ENCODE measurements at regions not wholly inside any gene's neighbourhood (a gene's known extent, or its start where the extent isn't known, plus 50 kb on each side); places are given as distances from the start of the nearest gene placed in this dataset.

GRCh38 chr3:178465260-178466180 lies 70.7 kb upstream of the KCNMB2 start:
- Mint-ChIP-seq H3K9me3 (ENCODE audit: unreplicated experiment) (no peaks in the 10 kb centered on the region), H3K27ac (ENCODE audit: unreplicated experiment) (no peak overlapping the region), H3K4me3 (ENCODE audit: unreplicated experiment) (no peak overlapping the region), H3K36me3 (ENCODE audit: unreplicated experiment) (no peaks in the 10 kb centered on the region), H3K27me3 (ENCODE audit: unreplicated experiment) (peaks cover 38% of the 10 kb centered on the region), H3K4me1 (ENCODE audit: unreplicated experiment) (no peaks in the 10 kb centered on the region)
- no peak for DNase-seq (ENCODE audit: extremely low spot score, unreplicated experiment)
- no peak for TF ChIP-seq CTCF (IDR thresholded peaks at IDR 0.05)

DNA sequence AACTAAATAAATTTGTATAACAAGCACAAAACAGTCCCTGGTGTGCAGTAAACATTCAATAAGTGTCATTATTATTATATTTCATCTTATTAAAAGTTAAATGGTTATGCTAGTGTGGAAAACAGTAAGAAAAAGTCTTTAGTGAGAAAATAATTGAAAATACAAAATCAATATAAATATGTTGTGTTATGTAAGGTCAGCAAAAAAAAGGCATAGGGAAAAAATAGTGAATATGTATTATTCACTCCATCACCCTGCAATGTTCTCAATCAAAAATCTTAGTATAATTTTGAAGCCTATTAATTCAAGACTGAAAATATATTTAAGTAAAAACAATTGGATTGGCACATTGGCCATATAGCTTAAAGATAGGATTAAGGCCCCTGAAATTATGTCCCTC lies 63.3 kb upstream of the KCNMB2 start:
- H3K27ac Mint-ChIP-seq (ENCODE audit: unreplicated experiment), result no peak overlapping the region
- no peak for TF ChIP-seq CTCF (IDR thresholded peaks at IDR 0.05)
- no peaks in the 10 kb centered on the region for H3K9me3 Mint-ChIP-seq (ENCODE audit: unreplicated experiment)
- H3K36me3 Mint-ChIP-seq (ENCODE audit: unreplicated experiment), result no peaks in the 10 kb centered on the region
- DNase-seq (ENCODE audit: extremely low spot score, unreplicated experiment), result no peak
- no peaks in the 10 kb centered on the region for H3K4me1 Mint-ChIP-seq (ENCODE audit: unreplicated experiment)
- H3K4me3 Mint-ChIP-seq (ENCODE audit: unreplicated experiment), result no peak overlapping the region
- peaks cover 18% of the 10 kb centered on the region for H3K27me3 Mint-ChIP-seq (ENCODE audit: unreplicated experiment)

- H3K4me1 Mint-ChIP-seq (ENCODE audit: unreplicated experiment), result no peaks in the 10 kb centered on the region
- no peaks in the 10 kb centered on the region for H3K36me3 Mint-ChIP-seq (ENCODE audit: unreplicated experiment)
- no peak overlapping the region for H3K4me3 Mint-ChIP-seq (ENCODE audit: unreplicated experiment)
- peaks cover 22% of the 10 kb centered on the region for H3K27me3 Mint-ChIP-seq (ENCODE audit: unreplicated experiment)
- DNase-seq (ENCODE audit: extremely low spot score, unreplicated experiment), result no peak
- no peak for TF ChIP-seq CTCF (IDR thresholded peaks at IDR 0.05)
- H3K27ac Mint-ChIP-seq (ENCODE audit: unreplicated experiment), result no peak overlapping the region
- H3K9me3 Mint-ChIP-seq (ENCODE audit: unreplicated experiment), result no peaks in the 10 kb centered on the region
Measured at GRCh38 chr3:178474526-178474925, 61.7 kb upstream of the KCNMB2 start.

- no peak for DNase-seq (ENCODE audit: extremely low spot score, unreplicated experiment)
- no peak for TF ChIP-seq CTCF (IDR thresholded peaks at IDR 0.05)
- Mint-ChIP-seq H3K4me1 (ENCODE audit: unreplicated experiment) (no peaks in the 10 kb centered on the region), H3K36me3 (ENCODE audit: unreplicated experiment) (no peaks in the 10 kb centered on the region), H3K27ac (ENCODE audit: unreplicated experiment) (no peak overlapping the region), H3K9me3 (ENCODE audit: unreplicated experiment) (no peaks in the 10 kb centered on the region), H3K27me3 (ENCODE audit: unreplicated experiment) (peaks cover 20% of the 10 kb centered on the region), H3K4me3 (ENCODE audit: unreplicated experiment) (no peak overlapping the region)
Measured at GRCh38 chr3:178475062-178475461, 61.2 kb upstream of the KCNMB2 start.

DNA sequence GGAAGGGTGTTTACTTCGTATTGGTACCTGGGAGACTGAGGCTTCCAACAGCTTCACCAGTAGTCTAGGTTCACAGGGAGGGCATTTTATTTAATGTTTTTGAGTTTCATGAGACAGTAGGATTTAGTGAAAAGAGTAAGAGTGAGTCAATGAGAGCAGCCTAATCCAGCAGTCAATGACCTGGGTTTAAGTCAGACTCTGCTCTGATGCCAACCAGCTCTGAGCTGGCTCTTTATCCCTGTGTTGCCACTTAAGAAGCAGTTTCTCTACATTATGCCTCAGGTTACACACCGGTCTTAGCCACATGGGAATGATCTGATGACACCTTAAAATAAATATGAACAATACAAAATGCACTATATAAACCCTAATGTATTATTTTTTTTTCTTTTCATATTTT lies 59.4 kb upstream of the KCNMB2 start:
- Mint-ChIP-seq H3K27ac (ENCODE audit: unreplicated experiment) (no peak overlapping the region), H3K36me3 (ENCODE audit: unreplicated experiment) (no peaks in the 10 kb centered on the region), H3K9me3 (ENCODE audit: unreplicated experiment) (no peaks in the 10 kb centered on the region), H3K4me3 (ENCODE audit: unreplicated experiment) (no peak overlapping the region), H3K4me1 (ENCODE audit: unreplicated experiment) (no peaks in the 10 kb centered on the region), H3K27me3 (ENCODE audit: unreplicated experiment) (peaks cover 21% of the 10 kb centered on the region)
- DNase-seq (ENCODE audit: extremely low spot score, unreplicated experiment), result no peak
- TF ChIP-seq CTCF (IDR thresholded peaks at IDR 0.05), result no peak
